ENCODE measurements at regions not wholly inside any gene's neighbourhood (a gene's known extent, or its start where the extent isn't known, plus 50 kb on each side); places are given as distances from the start of the nearest gene placed in this dataset.

DNA sequence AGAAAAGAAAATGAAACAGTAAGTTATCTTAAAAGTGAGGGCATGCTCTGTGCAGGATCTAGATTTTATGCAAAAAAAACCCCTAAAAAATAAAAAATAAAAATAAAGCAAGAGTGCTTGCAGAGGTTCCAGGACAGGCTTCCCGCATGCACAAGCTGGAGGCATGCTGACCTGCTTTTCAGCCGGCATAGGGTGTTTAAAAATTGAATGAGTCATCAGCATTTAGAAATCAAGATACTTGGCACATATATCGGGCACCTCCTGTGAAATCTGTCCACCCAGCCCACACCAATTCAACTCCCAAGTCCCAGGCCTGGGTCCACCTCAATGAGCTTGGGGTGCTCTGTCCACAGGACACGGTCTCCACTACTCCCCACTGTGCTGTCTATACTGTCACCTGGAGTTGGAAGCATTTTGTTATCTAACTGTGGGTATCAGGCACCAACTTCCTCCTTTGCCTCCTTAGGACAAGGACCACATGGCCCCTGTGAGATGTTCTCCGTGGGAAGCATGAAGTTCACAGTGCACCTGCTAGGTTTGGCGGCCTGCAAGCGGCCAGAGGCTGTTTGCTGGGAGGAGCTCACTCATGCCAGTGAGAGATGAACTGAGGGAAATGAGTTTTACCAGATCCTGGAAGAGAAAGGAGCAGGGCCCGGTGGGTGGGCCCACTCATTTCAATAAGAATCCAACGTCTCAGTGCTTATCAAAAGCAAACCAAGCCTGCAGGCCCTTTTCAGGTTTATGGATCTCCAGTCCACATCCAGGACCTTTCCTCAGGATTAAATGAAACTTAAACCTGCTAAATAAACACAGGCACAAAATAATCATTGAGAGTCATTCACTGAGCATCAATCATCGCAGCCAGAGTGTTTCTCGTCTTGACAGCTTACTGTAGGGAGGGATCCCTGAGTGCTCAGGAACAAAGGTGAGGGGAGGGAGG lies 121.1 kb downstream of the FOXA2 start:
- no peaks in the 10 kb centered on the region for H3K36me3 ChIP-seq
- TF ChIP-seq POLR2A (IDR thresholded peaks at IDR 0.05) = no peak
- TF ChIP-seq, protein P1, sequence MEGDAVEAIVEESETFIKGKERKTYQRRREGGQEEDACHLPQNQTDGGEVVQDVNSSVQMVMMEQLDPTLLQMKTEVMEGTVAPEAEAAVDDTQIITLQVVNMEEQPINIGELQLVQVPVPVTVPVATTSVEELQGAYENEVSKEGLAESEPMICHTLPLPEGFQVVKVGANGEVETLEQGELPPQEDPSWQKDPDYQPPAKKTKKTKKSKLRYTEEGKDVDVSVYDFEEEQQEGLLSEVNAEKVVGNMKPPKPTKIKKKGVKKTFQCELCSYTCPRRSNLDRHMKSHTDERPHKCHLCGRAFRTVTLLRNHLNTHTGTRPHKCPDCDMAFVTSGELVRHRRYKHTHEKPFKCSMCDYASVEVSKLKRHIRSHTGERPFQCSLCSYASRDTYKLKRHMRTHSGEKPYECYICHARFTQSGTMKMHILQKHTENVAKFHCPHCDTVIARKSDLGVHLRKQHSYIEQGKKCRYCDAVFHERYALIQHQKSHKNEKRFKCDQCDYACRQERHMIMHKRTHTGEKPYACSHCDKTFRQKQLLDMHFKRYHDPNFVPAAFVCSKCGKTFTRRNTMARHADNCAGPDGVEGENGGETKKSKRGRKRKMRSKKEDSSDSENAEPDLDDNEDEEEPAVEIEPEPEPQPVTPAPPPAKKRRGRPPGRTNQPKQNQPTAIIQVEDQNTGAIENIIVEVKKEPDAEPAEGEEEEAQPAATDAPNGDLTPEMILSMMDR (IDR thresholded peaks at IDR 0.05) = no peak
- H3K4me3 ChIP-seq (replicated peaks in 1 of 3) = no peak overlapping the region
- H3K4me1 ChIP-seq = no peaks in the 10 kb centered on the region
- H3K27ac ChIP-seq = no peak overlapping the region
- 70 to 79% methylated on average over 11 of the region's 11 CpGs for whole genome bisulfite sequencing, 2 donors
- no peaks in the 10 kb centered on the region for H3K27me3 ChIP-seq
- H3K9me3 ChIP-seq = no peaks in the 10 kb centered on the region
- intact Hi-C loops (cut with DNase I) = loop anchor here (10.0 kb wide), 1 partner anchor 58 kb away; no protein-coding TSS in a partner anchor
- no peak for DNase-seq

DNA sequence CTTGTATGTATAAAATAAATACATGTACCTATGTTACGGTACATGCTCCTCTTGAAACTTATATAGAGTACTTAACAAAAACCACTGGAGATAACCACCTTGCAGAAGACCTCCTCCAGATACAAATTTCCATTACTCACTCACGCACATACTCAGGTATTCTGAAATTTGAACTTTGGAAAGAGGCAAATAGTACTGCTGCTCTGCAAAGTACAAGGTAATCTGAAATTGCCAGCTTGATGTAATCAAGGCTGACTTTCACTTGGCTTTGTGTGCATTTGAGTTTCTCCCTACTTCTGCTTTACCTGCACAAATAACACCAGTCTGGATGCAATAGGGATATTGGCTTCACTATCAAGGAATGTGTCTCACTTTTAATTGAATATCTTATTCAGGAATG lies 123.6 kb downstream of the FOXA2 start:
- intact Hi-C loops (cut with DNase I) = loop anchor here (10.0 kb wide), 1 partner anchor 56 kb away; no protein-coding TSS in a partner anchor
- Histone ChIP-seq H3K27me3 (no peaks in the 10 kb centered on the region), H3K4me1 (no peaks in the 10 kb centered on the region), H3K36me3 (no peaks in the 10 kb centered on the region), H3K27ac (no peak overlapping the region), H3K9me3 (no peaks in the 10 kb centered on the region), H3K4me3 (replicated peaks in 1 of 3) (no peak overlapping the region)
- 92 to 93% methylated on average over 2 of the region's 2 CpGs for WGBS, 2 donors
- no peak for DNase-seq
- no peak for TF ChIP-seq POLR2A (IDR thresholded peaks at IDR 0.05)
- TF ChIP-seq, protein P1 (IDR thresholded peaks at IDR 0.05) = no peak

DNA sequence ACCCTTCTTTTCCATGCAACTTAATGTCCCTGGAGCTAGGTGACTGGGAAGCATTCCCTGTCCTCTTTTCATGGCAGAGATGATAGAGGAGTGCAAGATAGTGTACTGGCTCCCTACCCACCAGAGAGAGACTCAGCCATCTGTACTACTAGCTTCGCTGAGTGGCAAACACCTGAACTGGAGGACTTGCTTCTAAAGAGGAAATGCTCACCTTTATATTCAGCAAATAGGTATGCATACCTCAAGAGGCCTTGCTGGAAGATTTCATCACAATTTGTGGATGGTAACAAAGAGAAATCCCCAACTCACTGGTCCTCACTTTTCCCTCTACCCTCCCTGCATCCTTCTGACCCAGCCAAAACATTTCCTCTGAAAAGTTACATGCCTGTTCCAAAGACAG lies 124.1 kb downstream of the FOXA2 start:
- intact Hi-C loops (cut with DNase I) = loop anchor here (10.0 kb wide), 1 partner anchor 55 kb away; no protein-coding TSS in a partner anchor
- H3K36me3 ChIP-seq = no peaks in the 10 kb centered on the region
- no peaks in the 10 kb centered on the region for H3K4me1 ChIP-seq
- no peak overlapping the region for H3K27ac ChIP-seq
- TF ChIP-seq, protein P1 (IDR thresholded peaks at IDR 0.05) = no peak
- TF ChIP-seq POLR2A (IDR thresholded peaks at IDR 0.05) = no peak
- H3K9me3 ChIP-seq = no peaks in the 10 kb centered on the region
- no peak for DNase-seq
- H3K27me3 ChIP-seq = no peaks in the 10 kb centered on the region
- WGBS, 2 donors = 92 to 100% methylated on average over 1 of the region's 1 CpG
- H3K4me3 ChIP-seq (replicated peaks in 1 of 3) = no peak overlapping the region

DNA sequence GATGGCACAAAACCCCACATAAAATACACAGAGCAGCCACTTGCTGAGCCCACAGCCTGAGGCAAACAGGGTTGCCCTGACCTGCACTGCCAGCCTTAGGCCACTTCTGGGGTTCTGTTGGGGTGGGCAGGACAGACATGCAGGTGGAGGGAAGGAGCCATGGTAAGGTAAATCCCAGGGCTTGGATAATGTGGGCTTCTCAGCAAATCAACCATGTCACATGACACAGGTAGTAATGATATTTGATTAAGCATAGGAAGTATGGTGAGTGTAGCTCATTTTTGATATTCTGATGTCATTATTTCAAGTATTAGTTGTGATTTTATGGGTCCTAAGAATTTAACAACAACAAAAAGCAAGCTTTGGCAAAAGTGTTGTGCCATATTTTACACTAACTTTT lies 124.6 kb downstream of the FOXA2 start:
- no peak overlapping the region for H3K27ac ChIP-seq
- H3K27me3 ChIP-seq = no peaks in the 10 kb centered on the region
- DNase-seq = no peak
- H3K4me3 ChIP-seq (replicated peaks in 1 of 3) = no peak overlapping the region
- H3K9me3 ChIP-seq = no peaks in the 10 kb centered on the region
- TF ChIP-seq, protein P1 (IDR thresholded peaks at IDR 0.05) = no peak
- TF ChIP-seq POLR2A (IDR thresholded peaks at IDR 0.05) = no peak
- H3K4me1 ChIP-seq = no peaks in the 10 kb centered on the region
- no peaks in the 10 kb centered on the region for H3K36me3 ChIP-seq
- intact Hi-C loops (cut with DNase I) = loop anchor here (10.0 kb wide), 3 partner anchors 55 to 225 kb away; partner anchors contain the start of gene FOXA2

DNA sequence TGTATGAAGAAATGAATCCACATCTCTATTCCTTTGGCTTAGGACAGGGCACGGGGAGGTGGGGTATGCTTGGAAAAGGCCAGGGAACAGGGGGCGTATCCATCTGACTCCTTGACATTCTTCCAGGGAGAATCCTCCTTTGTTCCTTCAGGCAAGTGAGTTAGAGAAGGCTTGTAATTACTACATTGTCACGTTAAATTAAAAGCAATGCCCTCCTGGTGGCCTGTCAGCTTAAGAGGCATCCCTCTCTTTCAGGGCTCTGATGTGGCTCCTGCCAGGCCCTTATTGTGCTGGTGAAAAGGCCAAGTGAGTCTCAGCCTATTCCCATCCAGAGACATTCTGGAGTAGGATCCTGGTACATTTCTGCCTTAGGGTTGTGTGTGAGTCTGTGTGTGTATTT lies 128.3 kb downstream of the FOXA2 start:
- WGBS, 2 donors = 62 to 77% methylated on average over 3 of the region's 3 CpGs
- DNase-seq = no peak
- no peak for TF ChIP-seq POLR2A (IDR thresholded peaks at IDR 0.05)
- TF ChIP-seq, protein P1 (IDR thresholded peaks at IDR 0.05) = no peak
- no peaks in the 10 kb centered on the region for H3K9me3 ChIP-seq
- H3K27me3 ChIP-seq = no peaks in the 10 kb centered on the region
- H3K4me3 ChIP-seq (replicated peaks in 1 of 3) = no peak overlapping the region
- intact Hi-C loops (cut with DNase I) = loop anchor here (10.0 kb wide), 2 partner anchors 129 to 229 kb away; partner anchors contain the start of gene FOXA2
- H3K27ac ChIP-seq = no peak overlapping the region
- no peaks in the 10 kb centered on the region for H3K4me1 ChIP-seq
- no peaks in the 10 kb centered on the region for H3K36me3 ChIP-seq

Data from thyroid gland (tissue), 4 donors.